RKO (cell line): ENCODE measurements at regions not wholly inside any gene's neighbourhood (a gene's known extent, or its start where the extent isn't known, plus 50 kb on each side); places are given as distances from the start of the nearest gene placed in this dataset.
A peak's percentile ranks its signal among the peaks of the same experiment; 100 is the strongest.
"Not testable (repeated sequence)": the region's sequence is repeated elsewhere in the genome, so short reads cannot be mapped to it uniquely, and the experiment has no call there.

Experiments used
- DNase-seq: peaks from one replicate; pipeline ENCODE4 v3.0.0-alpha.2; 2016; ENCODE audit warnings: low spot score

DNA sequence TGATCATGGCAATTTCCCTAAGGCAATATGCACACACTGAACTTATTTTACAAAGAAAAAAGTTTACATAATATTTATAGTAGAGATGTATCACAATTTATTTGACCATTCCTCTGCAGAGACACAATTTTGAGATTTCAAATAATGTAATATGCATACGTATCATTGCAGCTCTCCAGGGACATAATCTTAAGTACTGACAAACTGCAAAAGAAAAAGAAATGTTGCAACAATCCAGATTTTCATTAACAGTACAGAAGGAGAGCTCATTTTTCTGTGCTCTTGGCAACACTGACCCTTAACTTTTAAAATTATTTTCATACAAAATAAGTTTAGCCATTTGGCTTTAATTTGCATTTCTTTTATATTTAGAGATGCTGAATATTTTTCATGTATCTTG is 710.2 kb upstream of the SLC39A10 start:
- DNase-seq, result no peak

DNA sequence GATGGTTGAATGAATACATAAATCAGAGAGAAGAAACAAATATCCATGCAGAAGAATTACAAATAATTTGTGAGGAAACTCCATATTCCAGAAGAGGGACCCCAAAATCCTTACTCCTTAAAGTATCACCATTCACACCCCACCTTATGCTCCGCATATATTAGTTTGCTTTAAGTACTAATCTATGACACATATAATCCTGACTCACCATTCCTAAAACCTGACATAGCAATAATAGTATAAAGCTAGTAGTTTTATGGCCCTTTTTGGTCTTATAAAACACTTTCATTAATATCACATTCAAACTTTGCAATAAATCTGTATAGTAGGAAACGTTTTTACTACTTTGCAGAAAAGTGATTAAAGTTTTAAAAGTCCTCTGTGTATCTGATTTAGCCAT is 719.0 kb upstream of the SLC39A10 start:
- no peak for DNase-seq

- no peak for DNase-seq
These were observed 729.5 kb upstream of the SLC39A10 start for GRCh38 chr2:194927489-194927888.

DNA sequence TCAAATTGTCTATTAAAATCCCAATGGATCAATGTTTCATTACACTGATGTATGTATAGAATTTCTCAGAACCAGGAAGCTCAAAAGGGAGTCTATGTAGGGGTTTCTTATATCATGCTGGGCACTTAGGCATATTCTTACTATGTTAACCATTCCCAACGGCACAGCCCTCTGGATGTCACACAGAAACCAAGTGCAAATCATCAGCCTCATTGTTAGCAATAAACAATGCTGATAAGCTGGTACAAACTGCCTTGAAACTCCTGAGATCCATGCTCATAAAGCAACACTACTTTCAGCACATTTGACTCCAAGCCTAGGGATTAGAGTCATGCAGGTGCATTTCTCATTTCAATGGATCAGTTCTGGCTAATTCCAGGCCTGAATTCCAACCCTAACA is 730.2 kb upstream of the SLC39A10 start:
- DNase-seq, result no peak

DNA sequence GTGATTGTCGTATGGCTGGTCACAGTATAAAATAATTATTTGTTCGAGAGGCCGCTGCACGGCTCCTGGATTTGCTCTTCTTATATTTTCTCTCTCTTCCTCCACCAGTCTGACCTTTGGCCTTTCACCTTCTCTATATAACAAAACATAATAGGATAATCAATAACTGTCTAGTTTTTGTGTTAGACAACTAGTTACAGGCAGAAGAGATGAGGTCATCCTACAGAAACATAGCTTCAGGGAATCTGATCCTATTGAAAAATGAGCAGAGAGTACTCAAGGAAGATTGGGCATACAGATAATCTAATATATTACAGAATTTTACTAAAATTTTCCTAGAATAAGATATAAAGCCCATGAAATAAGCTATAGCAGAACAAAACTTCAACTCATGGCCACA is 731.3 kb upstream of the SLC39A10 start:
- DNase-seq, result no peak

- DNase-seq, result no peak
These were observed 739.5 kb upstream of the SLC39A10 start for GRCh38 chr2:194917519-194917918.

DNA sequence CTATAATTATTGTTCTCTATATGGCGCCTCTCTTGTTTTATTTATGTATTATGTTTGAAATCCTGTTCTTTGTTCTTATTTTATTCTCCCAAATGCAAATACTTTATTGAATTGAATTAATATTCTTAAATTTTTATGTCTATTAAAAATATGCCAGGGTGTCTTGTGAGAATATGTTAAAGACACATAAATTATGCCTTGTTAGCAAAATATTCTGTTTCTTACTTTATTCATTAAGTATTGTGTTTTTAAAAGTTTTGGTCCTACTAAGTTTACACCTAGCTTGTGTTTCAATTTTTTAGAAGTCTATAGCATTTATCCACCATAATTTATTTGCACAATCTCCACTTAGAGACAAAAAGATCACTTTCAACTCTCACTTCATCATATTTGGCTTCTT is 741.5 kb upstream of the SLC39A10 start:
- no peak for DNase-seq

DNA sequence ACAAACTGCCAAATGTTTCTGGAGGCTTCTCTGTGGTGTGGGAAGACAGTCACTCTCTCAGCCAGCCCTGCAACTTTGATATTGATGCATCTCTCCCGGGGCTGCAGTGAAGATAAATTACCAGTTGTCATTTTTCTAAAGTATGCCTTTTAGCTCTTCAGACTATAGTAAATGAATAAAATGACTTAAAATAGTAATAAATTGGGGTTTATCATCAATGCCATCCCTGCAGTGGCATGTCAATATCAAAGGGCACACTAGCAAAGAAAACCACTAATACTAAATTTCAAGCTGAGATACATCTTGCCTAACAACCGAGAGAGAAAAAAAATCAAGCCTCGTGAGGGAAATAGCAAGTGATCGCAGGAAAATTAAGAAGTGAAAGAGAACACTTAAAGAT is 749.5 kb upstream of the SLC39A10 start:
- no peak for DNase-seq

GRCh38 chr2:194896871-194897270 is 760.2 kb upstream of the SLC39A10 start:
- no peak for DNase-seq

GRCh38 chr2:194883711-194884110 is 773.3 kb upstream of the SLC39A10 start:
- no peak for DNase-seq

DNA sequence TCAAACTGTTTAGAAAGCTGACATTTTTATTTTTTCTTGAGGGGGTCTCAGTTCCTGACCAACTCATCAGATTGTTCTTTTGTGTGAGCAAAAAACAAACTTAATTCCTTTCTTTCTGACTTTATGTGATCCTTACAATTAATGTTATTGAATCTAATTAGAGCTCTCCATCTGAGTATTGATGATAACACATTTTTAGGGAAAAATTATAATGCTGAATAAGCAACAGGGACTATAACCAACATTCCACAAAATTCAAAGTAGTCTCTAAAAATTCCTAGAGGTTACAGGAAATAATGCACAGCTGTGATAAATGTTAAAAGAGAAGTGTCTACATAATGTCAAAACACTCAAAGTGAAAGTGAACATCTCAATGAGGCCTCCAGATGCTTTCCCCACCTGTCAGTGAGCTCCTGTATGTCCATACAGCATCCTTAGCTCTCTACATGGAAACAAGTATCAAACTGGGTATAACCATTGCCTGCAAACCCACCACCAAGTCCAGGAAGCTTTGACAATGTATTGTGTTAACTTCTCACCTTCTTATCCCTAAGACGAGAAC is 786.0 kb upstream of the SLC39A10 start:
- DNase-seq, result no peak

- DNase-seq, result peak; percentile 61
These were observed 789.7 kb upstream of the SLC39A10 start for GRCh38 chr2:194867328-194867727.

DNA sequence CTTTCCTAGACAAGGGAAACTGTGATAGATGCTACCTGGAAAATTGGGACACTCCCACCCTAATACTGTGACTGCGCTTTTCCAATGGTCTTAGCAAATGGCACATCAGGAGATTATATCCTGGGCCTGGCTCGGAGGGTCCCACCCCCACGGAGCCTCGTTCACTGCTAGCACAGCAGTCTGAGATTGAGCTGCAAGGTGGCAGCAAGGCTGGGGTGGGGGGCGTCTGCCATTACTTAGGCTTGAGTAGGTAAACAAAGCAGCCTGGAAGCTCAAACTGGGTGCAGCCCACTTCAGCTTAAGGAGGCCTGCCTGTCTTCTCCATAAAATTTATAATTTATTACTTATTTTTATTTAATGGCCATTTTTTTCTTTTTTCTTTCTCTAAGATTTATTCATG is 802.1 kb upstream of the SLC39A10 start:
- DNase-seq, result no peak

DNA sequence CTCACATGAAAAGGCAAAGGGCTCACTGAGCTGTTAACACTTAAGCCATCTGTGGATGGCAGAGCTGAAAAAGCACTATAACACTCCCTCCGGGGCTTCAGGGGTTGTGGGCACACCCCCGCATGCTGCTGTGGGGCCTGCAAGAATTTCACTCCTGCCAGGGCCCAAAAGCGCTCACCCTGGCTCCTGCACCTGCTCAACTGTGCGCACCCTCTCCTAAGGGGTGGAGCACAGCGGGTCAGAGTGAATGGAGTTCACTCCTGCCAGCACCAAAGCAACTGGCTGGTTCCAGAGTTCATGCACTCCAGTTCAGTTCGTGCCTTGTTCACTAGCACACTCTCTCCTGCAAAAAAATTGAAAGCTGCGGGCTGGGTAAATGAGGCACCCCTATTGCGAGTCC is 814.2 kb upstream of the SLC39A10 start:
- no peak for DNase-seq

DNA sequence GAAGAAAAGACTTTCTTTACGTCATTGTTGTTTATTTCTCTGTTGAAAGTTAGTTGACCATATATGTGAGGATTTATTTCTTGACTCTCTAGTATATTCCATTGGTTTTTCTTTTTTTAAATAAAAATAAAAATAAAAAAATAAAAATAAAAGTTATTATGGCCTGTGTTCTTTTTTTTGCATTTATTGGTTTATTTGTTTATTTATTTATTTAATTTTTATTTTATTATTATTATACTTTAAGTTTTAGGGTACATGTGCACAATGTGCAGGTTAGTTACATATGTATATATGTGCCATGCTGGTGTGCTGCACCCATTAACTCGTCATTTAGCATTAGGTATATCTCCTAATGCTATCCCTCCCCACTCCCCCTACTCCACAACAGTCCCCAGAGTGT is 822.7 kb upstream of the SLC39A10 start:
- DNase-seq, result not testable (repeated sequence)

DNA sequence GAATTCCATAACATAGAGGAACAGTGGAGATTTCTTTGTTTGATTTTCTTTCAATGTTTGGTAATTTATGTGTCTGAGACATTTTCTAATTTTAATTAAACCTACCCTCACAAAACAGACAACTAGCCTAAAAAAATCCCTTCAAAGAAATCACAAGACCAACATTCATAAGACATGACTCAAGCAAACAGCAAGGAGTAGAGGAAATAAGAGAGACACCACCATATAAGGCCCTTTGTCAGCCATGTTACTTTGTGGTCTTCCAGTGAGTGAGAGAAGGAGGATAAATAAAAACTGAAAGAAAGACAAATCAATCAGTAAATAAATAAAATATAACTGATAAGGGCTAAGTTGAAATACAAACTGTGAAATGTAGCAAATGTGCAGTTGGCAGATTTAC is 830.8 kb upstream of the SLC39A10 start:
- DNase-seq, result peak; percentile 40

GRCh38 chr2:194824450-194824849 is 832.6 kb upstream of the SLC39A10 start:
- no peak for DNase-seq

GRCh38 chr2:194822657-194823056 is 834.4 kb upstream of the SLC39A10 start:
- no peak for DNase-seq

- no peak for DNase-seq
These were observed 834.9 kb upstream of the SLC39A10 start for GRCh38 chr2:194822097-194822496.

- DNase-seq, result peak; percentile 44
These were observed 837.7 kb upstream of the SLC39A10 start for GRCh38 chr2:194819367-194819766.

DNA sequence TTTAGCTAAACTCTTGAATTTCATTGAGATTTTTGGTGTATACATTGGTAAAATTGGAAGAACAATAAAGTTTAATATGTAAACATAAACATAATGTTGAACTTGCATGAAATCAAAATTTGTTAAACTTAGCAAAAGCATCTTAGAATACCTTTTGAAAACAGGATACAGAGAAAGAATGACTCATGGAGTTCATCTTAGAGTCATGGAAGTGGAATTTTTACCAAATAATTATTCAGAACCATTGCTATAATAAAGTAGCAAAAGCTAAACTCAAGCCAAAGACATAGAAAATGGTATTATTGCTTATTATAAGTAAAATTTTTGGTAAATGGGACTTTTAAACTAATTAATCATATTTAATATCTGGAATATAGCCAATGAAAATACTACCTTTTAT is 841.6 kb upstream of the SLC39A10 start:
- DNase-seq, result peak; percentile 22

DNA sequence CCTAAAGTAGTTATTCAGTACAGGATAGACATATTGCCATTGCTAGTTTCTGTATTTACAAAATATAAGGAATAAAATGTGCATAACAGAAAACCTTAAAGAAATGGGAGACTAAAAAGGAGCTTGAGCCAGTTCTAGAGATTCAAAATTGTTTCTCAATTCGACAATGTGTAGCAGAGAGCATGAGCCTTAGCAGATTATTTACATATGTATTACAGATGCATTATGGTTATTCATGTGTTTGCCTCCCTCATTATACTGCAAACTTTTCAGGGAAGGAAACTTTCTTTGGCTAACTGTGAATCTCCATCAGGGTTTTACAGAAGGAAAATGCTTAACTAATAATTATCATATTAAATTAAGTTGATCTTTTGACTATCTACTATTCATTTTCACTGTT is 854.4 kb upstream of the SLC39A10 start:
- DNase-seq, result no peak

DNA sequence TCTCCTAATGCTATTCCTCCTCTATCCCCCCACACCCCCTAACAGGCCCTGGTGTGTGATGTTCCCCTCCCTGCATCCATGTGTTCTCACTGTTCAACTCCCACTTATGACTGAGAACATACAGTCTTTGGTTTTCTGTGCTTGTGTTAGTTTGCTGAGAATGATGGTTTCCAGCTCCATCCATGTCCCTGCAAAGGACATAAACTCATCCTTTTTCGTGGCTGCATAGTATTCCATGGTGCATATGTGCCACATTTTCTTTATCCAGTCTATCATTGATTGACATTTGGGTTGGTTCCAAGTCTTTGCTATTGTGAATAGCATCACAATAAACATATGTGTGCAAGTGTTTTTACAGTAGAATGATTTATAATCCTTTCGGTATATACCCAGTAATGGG is 870.0 kb upstream of the SLC39A10 start:
- DNase-seq, result not testable (repeated sequence)

DNA sequence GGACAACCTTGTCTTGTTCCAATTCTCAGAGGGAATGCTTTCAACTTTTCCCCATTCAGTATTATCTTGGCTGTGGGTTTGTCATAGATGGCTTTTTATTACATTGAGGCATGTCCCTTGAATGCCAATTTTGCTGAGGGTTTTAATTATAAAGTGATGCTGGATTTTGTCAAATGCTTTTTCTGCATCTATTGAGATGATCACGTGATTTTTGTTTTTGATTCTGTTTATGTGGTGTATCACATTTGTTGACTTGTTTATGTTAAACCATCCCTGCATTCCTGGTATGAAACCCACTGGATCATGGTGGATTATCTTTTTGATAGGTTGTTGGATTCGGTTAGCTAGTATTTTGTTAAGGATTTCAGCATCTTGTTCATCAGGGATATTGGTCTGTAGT is 885.6 kb upstream of the SLC39A10 start:
- not testable (repeated sequence) for DNase-seq

GRCh38 chr2:194769030-194769429 is 888.0 kb upstream of the SLC39A10 start:
- no peak for DNase-seq
